AG04449 (cell line): ENCODE measurements at regions not wholly inside any gene's neighbourhood (a gene's known extent, or its start where the extent isn't known, plus 50 kb on each side); places are given as distances from the start of the nearest gene placed in this dataset.
"Not testable (repeated sequence)": the region's sequence is repeated elsewhere in the genome, so short reads cannot be mapped to it uniquely, and the experiment has no call there.

Experiments
- CTCF ChIA-PET: fragments of 350-600 bp; formaldehyde crosslinking; extraction: SDS; loops from one replicate; lab custom pipeline; 2021; ENCODE audit warnings: antibody characterized with exemption; lab: Yijun Ruan, JAX
- POLR2A ChIA-PET: fragments of 400-600, 350-600 bp; formaldehyde crosslinking; extraction: SDS; loops from one replicate; lab custom pipeline; 2020; ENCODE audit warnings: antibody characterized with exemption, inconsistent platforms; lab: Yijun Ruan, JAX
- DNase-seq: peaks from one replicate; pipeline ENCODE4 v3.0.0-alpha.2; 2010; ENCODE audit warnings: low read depth, low spot score
- H3K4me3 ChIP-seq: 2 replicates; pipeline ENCODE4 v1.5.1; 2011; ENCODE audit warnings: low read depth, mild to moderate bottlenecking, control low read depth, low read length
- CTCF ChIP-seq: IDR thresholded peaks from one replicate; pipeline ENCODE4 v1.5.1; 2011; ENCODE audit warnings: mild to moderate bottlenecking, moderate library complexity, low read length, control low read depth, inconsistent platforms; ENCODE audit not compliant: insufficient read depth; ENCODE audit errors: missing control alignments

GRCh38 chr7:109890622-109891021 is 1200.3 kb upstream of the LRRN3 start:
- H3K4me3 ChIP-seq: no peak overlapping the region
- no peak for DNase-seq
- CTCF ChIA-PET: no interaction called here
- no peak for TF ChIP-seq CTCF
- POLR2A ChIA-PET: no interaction called here

- no peak for DNase-seq
- no peak for TF ChIP-seq CTCF
- H3K4me3 ChIP-seq: no peak overlapping the region
- CTCF ChIA-PET: no interaction called here
- POLR2A ChIA-PET: no interaction called here
Measured at GRCh38 chr7:109893231-109893630, 1197.7 kb upstream of the LRRN3 start.

- no peak for DNase-seq
- POLR2A ChIA-PET: no interaction called here
- no peak for TF ChIP-seq CTCF
- CTCF ChIA-PET: no interaction called here
- H3K4me3 ChIP-seq: no peak overlapping the region
Measured at GRCh38 chr7:109895536-109895935, 1195.4 kb upstream of the LRRN3 start.

- no peak for TF ChIP-seq CTCF
- DNase-seq: no peak
- no peak overlapping the region for H3K4me3 ChIP-seq
- POLR2A ChIA-PET: no interaction called here
- CTCF ChIA-PET: no interaction called here
Measured at GRCh38 chr7:109901926-109902325, 1189.0 kb upstream of the LRRN3 start.

- CTCF ChIA-PET, POLR2A ChIA-PET, DNase-seq, H3K4me3 ChIP-seq: not testable (repeated sequence)
Measured at GRCh38 chr7:109905368-109906065, 1185.4 kb upstream of the LRRN3 start.

- H3K4me3 ChIP-seq: no peak overlapping the region
- no peak for DNase-seq
- no peak for TF ChIP-seq CTCF
- CTCF ChIA-PET: no interaction called here
- POLR2A ChIA-PET: no interaction called here
Measured at GRCh38 chr7:109915670-109916069, 1175.3 kb upstream of the LRRN3 start.

- ChIA-PET POLR2A (no interaction called here), CTCF (no interaction called here)
- no peak for TF ChIP-seq CTCF
- no peak for DNase-seq
- H3K4me3 ChIP-seq: no peak overlapping the region
Measured at GRCh38 chr7:109926738-109927137, 1164.2 kb upstream of the LRRN3 start.
